Fibroblast of lung (primary cell): ENCODE measurements at regions not wholly inside any gene's neighbourhood (a gene's known extent, or its start where the extent isn't known, plus 50 kb on each side); places are given as distances from the start of the nearest gene placed in this dataset.

ENCODE experiments used
- DNase-seq, 2 donors: peaks; one replicate each; pipeline versions ENCODE4 v3.0.0 to v3.0.0-alpha.2; 2010; ENCODE audit warnings: low read depth in 2 of 2
- H2AFZ ChIP-seq: 2 replicates; pipeline ENCODE4 v1.5.1; 2012; ENCODE audit warnings: low read length, control low read depth, inconsistent platforms
- H3K27ac ChIP-seq: 2 replicates; pipeline ENCODE4 v1.5.1; 2011; ENCODE audit warnings: low read length, control low read depth; ENCODE audit not compliant: insufficient read depth
- H3K27me3 ChIP-seq: 2 replicates; pipeline ENCODE4 v1.5.1; 2011; ENCODE audit warnings: mild to moderate bottlenecking, low read length; ENCODE audit not compliant: control insufficient read depth, insufficient read depth
- H3K36me3 ChIP-seq: 2 replicates; pipeline ENCODE4 v1.5.1; 2011; ENCODE audit warnings: low read length; ENCODE audit not compliant: control insufficient read depth, insufficient read depth
- H3K4me1 ChIP-seq: 2 replicates; pipeline ENCODE4 v1.5.1; 2011; ENCODE audit warnings: low read length; ENCODE audit not compliant: control insufficient read depth, insufficient read depth; ENCODE audit errors: extremely low read depth
- H3K4me2 ChIP-seq: 2 replicates; pipeline ENCODE4 v1.5.1; 2011; ENCODE audit warnings: low read length, control low read depth; ENCODE audit not compliant: insufficient read depth; ENCODE audit errors: extremely low read depth
- H3K4me3 ChIP-seq, 4 experiments: fragments of 200-600 bp in 1 of 4; sonication (generic) in 1 of 4; replicated peaks in 1 of 4; 2 replicates each; pipeline ENCODE4 v1.5.1; 2011 to 2016; ENCODE audit warnings: low read length in 4 of 4, low read depth in 3 of 4, mild to moderate bottlenecking in 3 of 4, control low read depth in 2 of 4, inconsistent platforms in 1 of 4, mixed read lengths in 1 of 4; ENCODE audit not compliant: insufficient read depth in 1 of 4; ENCODE audit errors: control extremely low read depth in 1 of 4
- H3K79me2 ChIP-seq: 2 replicates; pipeline ENCODE4 v1.5.1; 2012; ENCODE audit warnings: mild to moderate bottlenecking, low read length, inconsistent platforms; ENCODE audit not compliant: control insufficient read depth, insufficient read depth
- H3K9ac ChIP-seq: 2 replicates; pipeline ENCODE4 v1.5.1; 2011; ENCODE audit warnings: mild to moderate bottlenecking, low read length, control low read depth; ENCODE audit not compliant: insufficient read depth
- H3K9me3 ChIP-seq: 2 replicates; pipeline ENCODE4 v1.5.1; 2012; ENCODE audit warnings: low read depth, low read length; ENCODE audit not compliant: control insufficient read depth, insufficient read depth
- H4K20me1 ChIP-seq: 2 replicates; pipeline ENCODE4 v1.5.1; 2011; ENCODE audit warnings: low read length; ENCODE audit not compliant: control insufficient read depth, insufficient read depth; ENCODE audit errors: extremely low read depth
- EZH2 ChIP-seq: IDR thresholded peaks from 2 replicates; pipeline ENCODE4 v1.5.1; 2012; ENCODE audit warnings: low read length, control low read depth, mild to moderate bottlenecking; ENCODE audit errors: missing control alignments
- TF ChIP-seq, protein P1 (sequence below), 2 donors: IDR thresholded peaks in 1 of 2; conservative IDR thresholded peaks in 1 of 2; 1 replicate in 1 of 2; 2 replicates in 1 of 2; pipeline ENCODE4 v1.5.1; 2011 to 2012; ENCODE audit warnings: low read length in 2 of 2, control low read depth in 1 of 2, inconsistent platforms in 1 of 2, low read depth in 1 of 2, mild to moderate bottlenecking in 1 of 2

GRCh38 chr20:7673841-7674240 lies 266.4 kb downstream of the HAO1 start:
- Histone ChIP-seq H3K9ac (no peak overlapping the region), H3K4me3 (no peak overlapping the region), H2AFZ (no peak overlapping the region), H3K4me2 (no peak overlapping the region), H4K20me1 (no peaks in the 10 kb centered on the region), H3K9me3 (no peaks in the 10 kb centered on the region), H3K27ac (no peak overlapping the region), H3K4me1 (no peaks in the 10 kb centered on the region), H3K79me2 (no peaks in the 10 kb centered on the region), H3K27me3 (no peaks in the 10 kb centered on the region), H3K36me3 (no peaks in the 10 kb centered on the region)
- TF ChIP-seq, protein P1, sequence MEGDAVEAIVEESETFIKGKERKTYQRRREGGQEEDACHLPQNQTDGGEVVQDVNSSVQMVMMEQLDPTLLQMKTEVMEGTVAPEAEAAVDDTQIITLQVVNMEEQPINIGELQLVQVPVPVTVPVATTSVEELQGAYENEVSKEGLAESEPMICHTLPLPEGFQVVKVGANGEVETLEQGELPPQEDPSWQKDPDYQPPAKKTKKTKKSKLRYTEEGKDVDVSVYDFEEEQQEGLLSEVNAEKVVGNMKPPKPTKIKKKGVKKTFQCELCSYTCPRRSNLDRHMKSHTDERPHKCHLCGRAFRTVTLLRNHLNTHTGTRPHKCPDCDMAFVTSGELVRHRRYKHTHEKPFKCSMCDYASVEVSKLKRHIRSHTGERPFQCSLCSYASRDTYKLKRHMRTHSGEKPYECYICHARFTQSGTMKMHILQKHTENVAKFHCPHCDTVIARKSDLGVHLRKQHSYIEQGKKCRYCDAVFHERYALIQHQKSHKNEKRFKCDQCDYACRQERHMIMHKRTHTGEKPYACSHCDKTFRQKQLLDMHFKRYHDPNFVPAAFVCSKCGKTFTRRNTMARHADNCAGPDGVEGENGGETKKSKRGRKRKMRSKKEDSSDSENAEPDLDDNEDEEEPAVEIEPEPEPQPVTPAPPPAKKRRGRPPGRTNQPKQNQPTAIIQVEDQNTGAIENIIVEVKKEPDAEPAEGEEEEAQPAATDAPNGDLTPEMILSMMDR (conservative IDR thresholded peaks at IDR 0.05 in 1 of 2, IDR thresholded peaks at IDR 0.05 in 1 of 2; ENCODE audit: low read depth in 1 of 2, low read length in 2 of 2): no peak
- no peak for TF ChIP-seq EZH2
- DNase-seq: peak; percentile 70 to 89

DNA sequence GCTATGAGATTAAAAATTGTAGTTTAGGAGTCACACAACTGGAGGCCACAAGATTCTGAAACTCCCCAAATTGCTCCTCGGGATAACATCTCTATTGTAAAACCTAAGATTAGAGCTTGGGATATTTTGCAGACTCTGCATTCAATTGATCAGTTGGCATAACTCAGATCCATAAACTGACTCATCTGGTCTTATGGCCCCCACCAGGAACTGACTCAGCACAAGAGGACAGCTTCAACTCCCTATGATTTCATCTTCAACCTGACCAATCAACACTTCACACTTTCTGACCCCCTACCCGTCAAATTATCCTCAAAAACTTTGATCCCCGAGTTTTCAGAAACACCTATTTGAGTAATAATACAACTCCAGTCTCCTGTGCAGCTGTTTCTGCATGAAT lies 257.3 kb downstream of the HAO1 start:
- TF ChIP-seq, protein P1 (conservative IDR thresholded peaks at IDR 0.05 in 1 of 2, IDR thresholded peaks at IDR 0.05 in 1 of 2; ENCODE audit: low read depth in 1 of 2, low read length in 2 of 2): no peak
- no peak for TF ChIP-seq EZH2
- H3K9me3 ChIP-seq: no peaks in the 10 kb centered on the region
- no peak overlapping the region for H3K4me2 ChIP-seq
- no peaks in the 10 kb centered on the region for H3K36me3 ChIP-seq
- H3K27ac ChIP-seq: no peak overlapping the region
- no peaks in the 10 kb centered on the region for H3K4me1 ChIP-seq
- no peaks in the 10 kb centered on the region for H4K20me1 ChIP-seq
- H2AFZ ChIP-seq: no peak overlapping the region
- no peaks in the 10 kb centered on the region for H3K27me3 ChIP-seq
- H3K9ac ChIP-seq: no peak overlapping the region
- no peak overlapping the region for H3K4me3 ChIP-seq
- no peaks in the 10 kb centered on the region for H3K79me2 ChIP-seq
- no peak for DNase-seq

DNA sequence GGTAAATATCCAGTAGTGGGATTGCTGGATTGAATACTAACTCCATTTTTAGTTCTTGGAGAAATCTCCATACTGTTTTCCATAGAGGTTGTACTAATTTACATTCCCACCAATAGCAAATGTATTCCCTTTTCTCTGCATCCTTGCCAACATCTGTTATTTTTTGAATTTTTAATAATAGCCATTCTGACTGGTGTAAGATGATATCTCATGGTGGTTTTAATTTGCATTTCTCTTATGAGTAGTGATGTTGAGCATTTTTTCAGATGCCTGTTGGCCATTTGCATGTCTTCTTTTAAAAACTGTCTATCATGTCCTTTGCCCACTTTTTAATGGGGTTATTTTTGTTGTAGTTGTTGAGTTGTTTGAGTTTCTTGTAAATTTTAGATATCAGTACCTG lies 253.2 kb downstream of the HAO1 start:
- no peaks in the 10 kb centered on the region for H3K9me3 ChIP-seq
- no peak overlapping the region for H3K4me2 ChIP-seq
- H2AFZ ChIP-seq: no peak overlapping the region
- H3K9ac ChIP-seq: no peak overlapping the region
- no peaks in the 10 kb centered on the region for H4K20me1 ChIP-seq
- no peaks in the 10 kb centered on the region for H3K27me3 ChIP-seq
- no peaks in the 10 kb centered on the region for H3K36me3 ChIP-seq
- H3K27ac ChIP-seq: no peak overlapping the region
- no peak for DNase-seq
- no peaks in the 10 kb centered on the region for H3K79me2 ChIP-seq
- no peak overlapping the region for H3K4me3 ChIP-seq
- TF ChIP-seq EZH2: no peak
- TF ChIP-seq, protein P1 (conservative IDR thresholded peaks at IDR 0.05 in 1 of 2, IDR thresholded peaks at IDR 0.05 in 1 of 2; ENCODE audit: low read depth in 1 of 2, low read length in 2 of 2): no peak
- H3K4me1 ChIP-seq: no peaks in the 10 kb centered on the region
